Lower leg skin (tissue), 4 donors: ENCODE measurements at regions not wholly inside any gene's neighbourhood (a gene's known extent, or its start where the extent isn't known, plus 50 kb on each side); places are given as distances from the start of the nearest gene placed in this dataset.

Experiments
- DNase-seq, 2 donors: peaks; one replicate each; pipeline ENCODE4 v3.0.0-alpha.2; 2019; ENCODE audit warnings: low spot score in 2 of 2
- H3K4me3 ChIP-seq: fragments of 200-600 bp; sonication (generic); 2 replicates; pipeline ENCODE4 v1.5.1; 2017; ENCODE audit warnings: mild to moderate bottlenecking, low read depth; ENCODE audit not compliant: poor library complexity, severe bottlenecking
- POLR2A ChIP-seq, 2 donors: fragments of 450-650 bp; IDR thresholded peaks; one replicate each; pipeline ENCODE4 v1.6.1; 2016 to 2017; ENCODE audit warnings: antibody characterized with exemption in 2 of 2, mild to moderate bottlenecking in 1 of 2, moderate library complexity in 1 of 2
- WGBS, 2 donors: methylation state at CpG; one replicate each; pipeline ENCODE4 v1.1.5; 2018; 5-methylcytosine and 5-hydroxymethylcytosine counted together
- intact Hi-C: fragments of 100-400 bp; cut with DNase I; formaldehyde crosslinking; loops from one replicate; pipeline ENCODE4 v1.15.0; 2023; ENCODE audit warnings: low total_unique reads
- TF ChIP-seq, protein P1 (sequence below), 3 donors: fragments of 450-650 bp; IDR thresholded peaks; one replicate each; pipeline ENCODE4 v1.5.1; 2016; ENCODE audit warnings: antibody characterized with exemption in 3 of 3, mild to moderate bottlenecking in 3 of 3, moderate library complexity in 2 of 3

- intact Hi-C loops, result no loop called here
- 64 to 66% methylated on average over 7 of the region's 7 CpGs for WGBS, 2 donors
- TF ChIP-seq POLR2A (IDR thresholded peaks at IDR 0.05), result no peak
- H3K4me3 ChIP-seq, result no peak overlapping the region
- no peak for DNase-seq
Observed at GRCh38 chr13:72427757-72428528, 299.5 kb downstream of the MZT1 start.

GRCh38 chr13:72424059-72424458 lies 303.4 kb downstream of the MZT1 start:
- DNase-seq, result no peak
- intact Hi-C loops, result no loop called here
- no peak overlapping the region for H3K4me3 ChIP-seq
- 84 to 89% methylated on average over 2 of the region's 2 CpGs for WGBS, 2 donors
- no peak for TF ChIP-seq POLR2A (IDR thresholded peaks at IDR 0.05)
- TF ChIP-seq, protein P1, sequence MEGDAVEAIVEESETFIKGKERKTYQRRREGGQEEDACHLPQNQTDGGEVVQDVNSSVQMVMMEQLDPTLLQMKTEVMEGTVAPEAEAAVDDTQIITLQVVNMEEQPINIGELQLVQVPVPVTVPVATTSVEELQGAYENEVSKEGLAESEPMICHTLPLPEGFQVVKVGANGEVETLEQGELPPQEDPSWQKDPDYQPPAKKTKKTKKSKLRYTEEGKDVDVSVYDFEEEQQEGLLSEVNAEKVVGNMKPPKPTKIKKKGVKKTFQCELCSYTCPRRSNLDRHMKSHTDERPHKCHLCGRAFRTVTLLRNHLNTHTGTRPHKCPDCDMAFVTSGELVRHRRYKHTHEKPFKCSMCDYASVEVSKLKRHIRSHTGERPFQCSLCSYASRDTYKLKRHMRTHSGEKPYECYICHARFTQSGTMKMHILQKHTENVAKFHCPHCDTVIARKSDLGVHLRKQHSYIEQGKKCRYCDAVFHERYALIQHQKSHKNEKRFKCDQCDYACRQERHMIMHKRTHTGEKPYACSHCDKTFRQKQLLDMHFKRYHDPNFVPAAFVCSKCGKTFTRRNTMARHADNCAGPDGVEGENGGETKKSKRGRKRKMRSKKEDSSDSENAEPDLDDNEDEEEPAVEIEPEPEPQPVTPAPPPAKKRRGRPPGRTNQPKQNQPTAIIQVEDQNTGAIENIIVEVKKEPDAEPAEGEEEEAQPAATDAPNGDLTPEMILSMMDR (IDR thresholded peaks at IDR 0.05), result no peak

DNA sequence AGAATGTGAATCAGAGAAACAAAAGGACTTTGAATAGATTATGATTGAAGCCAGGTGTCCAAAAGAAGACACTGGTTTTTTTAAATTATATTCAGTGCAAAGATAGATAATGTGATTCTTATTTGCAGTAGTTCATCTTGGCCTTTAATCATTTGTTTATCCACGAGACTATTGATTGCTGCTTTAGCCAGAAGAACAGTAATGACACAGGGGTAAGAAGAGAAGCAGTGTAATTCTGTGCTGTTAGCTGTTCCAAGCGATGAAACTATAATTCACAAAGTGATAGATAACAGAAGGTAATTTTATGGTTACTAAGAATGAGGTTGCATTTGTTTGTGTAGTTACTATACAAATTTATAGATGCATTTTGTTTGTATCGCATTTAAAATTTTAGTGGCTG lies 311.6 kb downstream of the MZT1 start:
- intact Hi-C loops, result no loop called here
- DNase-seq, result no peak
- WGBS, 2 donors, result 77 to 82% methylated on average over 3 of the region's 3 CpGs
- H3K4me3 ChIP-seq, result no peak overlapping the region
- TF ChIP-seq, protein P1 (IDR thresholded peaks at IDR 0.05), result no peak
- TF ChIP-seq POLR2A (IDR thresholded peaks at IDR 0.05), result no peak

GRCh38 chr13:72412481-72412880 lies 314.9 kb downstream of the MZT1 start:
- no peak overlapping the region for H3K4me3 ChIP-seq
- intact Hi-C loops, result no loop called here
- no peak for DNase-seq
- TF ChIP-seq, protein P1 (IDR thresholded peaks at IDR 0.05), result no peak
- TF ChIP-seq POLR2A (IDR thresholded peaks at IDR 0.05), result no peak
- 56% methylated on average over 2 of the region's 2 CpGs for WGBS, 2 donors

DNA sequence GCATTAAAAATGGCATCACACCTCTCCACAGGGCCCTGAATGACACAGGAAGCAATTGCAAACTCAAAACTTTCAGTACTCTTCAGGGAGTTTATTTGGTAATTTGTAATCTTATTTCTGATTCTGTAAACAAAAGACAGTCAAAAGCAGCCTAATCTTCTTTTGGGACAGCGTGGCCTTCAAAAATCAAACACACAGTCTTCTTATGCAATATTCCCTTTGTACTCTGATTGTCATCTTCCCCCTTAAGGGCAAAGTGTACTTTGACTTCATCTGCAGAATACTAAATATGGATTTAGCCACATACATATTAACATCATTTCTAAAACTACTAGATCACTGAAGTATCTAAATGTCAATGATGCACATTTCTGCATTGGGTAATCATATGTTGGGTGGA lies 322.0 kb downstream of the MZT1 start:
- DNase-seq, result no peak
- intact Hi-C loops, result no loop called here
- 66 to 77% methylated on average over 1 of the region's 1 CpG for WGBS, 2 donors
- no peak overlapping the region for H3K4me3 ChIP-seq
- no peak for TF ChIP-seq POLR2A (IDR thresholded peaks at IDR 0.05)
- TF ChIP-seq, protein P1 (IDR thresholded peaks at IDR 0.05), result no peak

- no peak for DNase-seq
- no peak for TF ChIP-seq POLR2A (IDR thresholded peaks at IDR 0.05)
- TF ChIP-seq, protein P1 (IDR thresholded peaks at IDR 0.05), result no peak
- H3K4me3 ChIP-seq, result no peak overlapping the region
- 79 to 80% methylated on average over 3 of the region's 3 CpGs for WGBS, 2 donors
- intact Hi-C loops, result no loop called here
Observed at GRCh38 chr13:72403396-72404010, 323.9 kb downstream of the MZT1 start.
